A673 (cell line): ENCODE measurements at regions not wholly inside any gene's neighbourhood (a gene's known extent, or its start where the extent isn't known, plus 50 kb on each side); places are given as distances from the start of the nearest gene placed in this dataset.

Source experiments
- EZH2 ChIP-seq: fragments of 200-600 bp; sonication (generic); IDR thresholded peaks from 2 replicates; pipeline ENCODE4 v1.6.1; 2017; ENCODE audit warnings: borderline replicate concordance, low read depth, mild to moderate bottlenecking, mixed read lengths, antibody characterized with exemption, low read length; ENCODE audit not compliant: poor library complexity, severe bottlenecking
- TF ChIP-seq, protein P1 (sequence below): fragments of 300-800, 200-600 bp; sonication (generic); conservative IDR thresholded peaks from 2 replicates; pipeline ENCODE4 v1.5.1; 2017; ENCODE audit warnings: low read depth, mild to moderate bottlenecking, antibody characterized with exemption, low read length, moderate library complexity, mixed read lengths

- TF ChIP-seq, protein P1, sequence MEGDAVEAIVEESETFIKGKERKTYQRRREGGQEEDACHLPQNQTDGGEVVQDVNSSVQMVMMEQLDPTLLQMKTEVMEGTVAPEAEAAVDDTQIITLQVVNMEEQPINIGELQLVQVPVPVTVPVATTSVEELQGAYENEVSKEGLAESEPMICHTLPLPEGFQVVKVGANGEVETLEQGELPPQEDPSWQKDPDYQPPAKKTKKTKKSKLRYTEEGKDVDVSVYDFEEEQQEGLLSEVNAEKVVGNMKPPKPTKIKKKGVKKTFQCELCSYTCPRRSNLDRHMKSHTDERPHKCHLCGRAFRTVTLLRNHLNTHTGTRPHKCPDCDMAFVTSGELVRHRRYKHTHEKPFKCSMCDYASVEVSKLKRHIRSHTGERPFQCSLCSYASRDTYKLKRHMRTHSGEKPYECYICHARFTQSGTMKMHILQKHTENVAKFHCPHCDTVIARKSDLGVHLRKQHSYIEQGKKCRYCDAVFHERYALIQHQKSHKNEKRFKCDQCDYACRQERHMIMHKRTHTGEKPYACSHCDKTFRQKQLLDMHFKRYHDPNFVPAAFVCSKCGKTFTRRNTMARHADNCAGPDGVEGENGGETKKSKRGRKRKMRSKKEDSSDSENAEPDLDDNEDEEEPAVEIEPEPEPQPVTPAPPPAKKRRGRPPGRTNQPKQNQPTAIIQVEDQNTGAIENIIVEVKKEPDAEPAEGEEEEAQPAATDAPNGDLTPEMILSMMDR = no peak
- no peak for TF ChIP-seq EZH2
Measured at GRCh38 chr3:14047841-14048240, 76.8 kb downstream of the CHCHD4 start.
